WTC11 (cell line): ENCODE measurements at regions not wholly inside any gene's neighbourhood (a gene's known extent, or its start where the extent isn't known, plus 50 kb on each side); places are given as distances from the start of the nearest gene placed in this dataset.

Experiments
- ATF2 ChIP-seq: sonication (generic); formaldehyde crosslinking; IDR thresholded peaks from 2 replicates; pipeline ENCODE4 v1.8.1; 2022; ENCODE audit warnings: low read depth, missing genetic modification reagents, borderline replicate concordance
- CREB1 ChIP-seq: sonication (generic); formaldehyde crosslinking; IDR thresholded peaks from 2 replicates; pipeline ENCODE4 v1.8.0; 2023; ENCODE audit warnings: mild to moderate bottlenecking, missing genetic modification reagents
- CTCF ChIP-seq: fragments of 200-600 bp; IDR thresholded peaks from 2 replicates; pipeline ENCODE4 v1.8.0; 2022; ENCODE audit warnings: antibody characterized with exemption
- MAX ChIP-seq: sonication (generic); formaldehyde crosslinking; IDR thresholded peaks from 2 replicates; pipeline ENCODE4 v1.8.0; 2022; ENCODE audit warnings: mild to moderate bottlenecking, missing genetic modification reagents
- MYBL2 ChIP-seq: sonication (generic); formaldehyde crosslinking; IDR thresholded peaks from 2 replicates; pipeline ENCODE4 v1.8.1; 2023; ENCODE audit warnings: mild to moderate bottlenecking, moderate library complexity, missing genetic modification reagents
- PREB ChIP-seq: sonication (generic); formaldehyde crosslinking; IDR thresholded peaks from 2 replicates; pipeline ENCODE4 v1.8.1; 2022; ENCODE audit warnings: mild to moderate bottlenecking, missing genetic modification reagents, moderate library complexity, borderline replicate concordance
- RELA ChIP-seq: sonication (generic); formaldehyde crosslinking; IDR thresholded peaks from 2 replicates; pipeline ENCODE4 v1.8.1; 2022; ENCODE audit warnings: missing genetic modification reagents, mild to moderate bottlenecking, borderline replicate concordance
- SMAD4 ChIP-seq: sonication (generic); formaldehyde crosslinking; IDR thresholded peaks from 2 replicates; pipeline ENCODE4 v1.8.0; 2022; ENCODE audit warnings: mild to moderate bottlenecking, missing genetic modification reagents
- ZNF121 ChIP-seq: sonication (generic); formaldehyde crosslinking; IDR thresholded peaks from 2 replicates; pipeline ENCODE4 v1.8.0; 2023; ENCODE audit warnings: missing genetic modification reagents

GRCh38 chr6:19524366-19525186, 312.6 kb upstream of the ID4 start:
- TF ChIP-seq MAX = no peak
- TF ChIP-seq ZNF121 (CRISPR knock-in tag) = no peak
- no peak for TF ChIP-seq CREB1 (CRISPR knock-in tag)
- TF ChIP-seq CTCF = no peak
- TF ChIP-seq RELA (CRISPR knock-in tag) = no peak
- no peak for TF ChIP-seq SMAD4 (CRISPR knock-in tag)
- no peak for TF ChIP-seq PREB
- TF ChIP-seq ATF2 (CRISPR knock-in tag) = no peak
- no peak for TF ChIP-seq MYBL2 (CRISPR knock-in tag)
